ENCODE measurements at regions not wholly inside any gene's neighbourhood (a gene's known extent, or its start where the extent isn't known, plus 50 kb on each side); places are given as distances from the start of the nearest gene placed in this dataset.
"Not testable (repeated sequence)": the region's sequence is repeated elsewhere in the genome, so short reads cannot be mapped to it uniquely, and the experiment has no call there.

DNA sequence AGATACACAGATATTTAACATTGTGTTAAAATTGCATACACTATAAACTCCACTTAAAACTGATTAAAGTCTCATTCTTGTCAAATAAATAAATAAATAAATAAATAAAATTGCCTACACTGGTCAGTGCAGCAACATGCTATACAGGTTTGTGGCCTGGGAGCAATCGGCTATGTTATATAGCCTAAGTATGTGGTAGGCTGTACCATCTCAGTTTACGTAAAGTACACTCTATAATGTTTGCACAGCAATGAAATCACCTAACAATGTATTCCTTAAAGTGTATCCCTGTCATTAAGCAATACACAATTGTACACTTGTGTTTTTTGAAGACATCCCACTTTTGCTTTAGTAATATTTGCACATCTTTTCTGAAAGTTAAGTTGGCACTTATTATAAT, 337.7 kb upstream of the SETBP1 start:
- TF ChIP-seq, protein P1, sequence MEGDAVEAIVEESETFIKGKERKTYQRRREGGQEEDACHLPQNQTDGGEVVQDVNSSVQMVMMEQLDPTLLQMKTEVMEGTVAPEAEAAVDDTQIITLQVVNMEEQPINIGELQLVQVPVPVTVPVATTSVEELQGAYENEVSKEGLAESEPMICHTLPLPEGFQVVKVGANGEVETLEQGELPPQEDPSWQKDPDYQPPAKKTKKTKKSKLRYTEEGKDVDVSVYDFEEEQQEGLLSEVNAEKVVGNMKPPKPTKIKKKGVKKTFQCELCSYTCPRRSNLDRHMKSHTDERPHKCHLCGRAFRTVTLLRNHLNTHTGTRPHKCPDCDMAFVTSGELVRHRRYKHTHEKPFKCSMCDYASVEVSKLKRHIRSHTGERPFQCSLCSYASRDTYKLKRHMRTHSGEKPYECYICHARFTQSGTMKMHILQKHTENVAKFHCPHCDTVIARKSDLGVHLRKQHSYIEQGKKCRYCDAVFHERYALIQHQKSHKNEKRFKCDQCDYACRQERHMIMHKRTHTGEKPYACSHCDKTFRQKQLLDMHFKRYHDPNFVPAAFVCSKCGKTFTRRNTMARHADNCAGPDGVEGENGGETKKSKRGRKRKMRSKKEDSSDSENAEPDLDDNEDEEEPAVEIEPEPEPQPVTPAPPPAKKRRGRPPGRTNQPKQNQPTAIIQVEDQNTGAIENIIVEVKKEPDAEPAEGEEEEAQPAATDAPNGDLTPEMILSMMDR (IDR thresholded peaks at IDR 0.05) = no peak
- DNase-seq (ENCODE audit: low spot score) = no peak
- no peaks in the 10 kb centered on the region for H3K27me3 ChIP-seq
- H3K9me3 ChIP-seq = peaks cover 0 to 13% of the 10 kb centered on the region in 2 donors
- no peak overlapping the region for H3K4me3 ChIP-seq
- H3K27ac ChIP-seq = no peak overlapping the region
- H3K4me1 ChIP-seq = no peaks in the 10 kb centered on the region
- H3K36me3 ChIP-seq = no peaks in the 10 kb centered on the region

DNA sequence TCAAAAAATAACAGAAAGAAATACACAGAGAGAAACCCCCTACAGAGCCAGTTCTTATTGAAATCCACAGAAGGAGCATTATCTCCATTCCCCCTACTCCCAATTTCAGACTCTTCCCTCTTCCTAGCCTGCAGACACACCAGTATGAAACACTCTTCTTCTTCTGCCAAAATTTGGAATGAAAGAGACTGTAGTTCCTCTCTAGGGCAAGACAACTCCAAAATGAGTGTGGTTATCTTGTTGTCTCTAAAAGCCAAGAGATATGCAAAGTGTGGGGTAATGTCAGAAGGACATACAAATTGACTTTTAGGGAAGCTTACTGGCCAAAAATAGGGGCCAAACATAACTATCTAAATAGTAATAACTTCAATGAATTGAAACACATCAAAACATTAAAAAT, 337.1 kb upstream of the SETBP1 start:
- H3K27ac ChIP-seq = no peak overlapping the region
- H3K4me3 ChIP-seq = no peak overlapping the region
- DNase-seq (ENCODE audit: low spot score) = no peak
- TF ChIP-seq, protein P1 (IDR thresholded peaks at IDR 0.05) = no peak
- H3K36me3 ChIP-seq = no peaks in the 10 kb centered on the region
- H3K4me1 ChIP-seq = no peaks in the 10 kb centered on the region
- H3K9me3 ChIP-seq = peaks cover 0 to 6% of the 10 kb centered on the region in 2 donors
- no peaks in the 10 kb centered on the region for H3K27me3 ChIP-seq

DNA sequence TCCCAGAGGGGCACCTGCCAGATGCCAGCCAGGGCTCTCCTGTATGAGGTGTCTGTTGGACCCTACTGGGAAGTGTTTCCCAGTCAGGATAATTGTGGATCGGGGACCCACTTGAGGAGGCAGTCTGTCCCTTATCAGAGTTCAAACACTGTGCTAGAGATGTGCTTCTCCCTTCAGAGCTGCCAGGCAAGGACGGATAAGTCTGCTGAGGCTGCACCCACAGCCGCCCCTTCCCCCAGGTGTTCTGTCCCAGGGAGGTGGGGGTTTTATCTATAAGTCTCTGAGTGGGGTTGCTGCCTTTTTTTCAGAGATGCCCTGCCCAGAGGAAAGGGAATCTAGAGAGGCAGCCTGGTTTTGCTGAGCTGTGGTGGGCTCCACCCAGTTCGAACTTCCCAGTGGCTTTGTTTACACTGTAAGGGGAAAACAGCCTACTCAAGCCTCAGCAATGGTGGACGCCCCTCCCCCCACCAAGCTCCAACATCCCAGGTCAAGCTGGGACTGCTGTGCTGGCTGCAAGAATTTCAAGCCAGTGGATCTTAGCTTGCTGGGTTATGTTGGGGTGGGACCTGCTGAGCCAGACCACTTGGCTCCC, 324.0 kb upstream of the SETBP1 start:
- no peaks in the 10 kb centered on the region for H3K36me3 ChIP-seq
- peaks cover 0 to 4% of the 10 kb centered on the region in 2 donors for H3K9me3 ChIP-seq
- no peak overlapping the region for H3K27ac ChIP-seq
- H3K4me3 ChIP-seq = no peak overlapping the region
- no peaks in the 10 kb centered on the region for H3K27me3 ChIP-seq
- TF ChIP-seq, protein P1 (IDR thresholded peaks at IDR 0.05) = no peak
- DNase-seq (ENCODE audit: low spot score) = no peak
- H3K4me1 ChIP-seq = no peaks in the 10 kb centered on the region

DNA sequence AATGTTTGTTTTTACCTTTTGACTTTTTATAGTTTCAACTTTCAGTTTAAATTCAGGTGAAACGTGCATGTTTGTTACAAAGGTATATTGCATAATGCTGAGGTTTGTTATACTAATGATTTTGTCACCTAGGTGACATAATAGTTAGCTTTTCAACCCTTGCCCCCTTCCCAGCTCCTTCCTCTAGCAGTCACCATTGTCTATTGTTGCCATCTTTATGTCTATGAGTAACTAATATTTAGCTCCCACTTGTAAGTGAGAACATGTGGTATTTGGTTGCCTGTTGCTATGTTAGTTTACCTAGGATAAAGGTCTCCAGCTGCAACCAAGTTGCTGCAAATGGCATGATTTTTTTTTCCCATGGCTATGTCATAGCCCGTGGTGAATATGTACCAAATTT, 322.3 kb upstream of the SETBP1 start:
- DNase-seq (ENCODE audit: low spot score) = no peak
- TF ChIP-seq, protein P1 (IDR thresholded peaks at IDR 0.05) = no peak
- Histone ChIP-seq H3K27ac (no peak overlapping the region), H3K4me1 (no peaks in the 10 kb centered on the region), H3K36me3 (no peaks in the 10 kb centered on the region), H3K27me3 (no peaks in the 10 kb centered on the region), H3K9me3 (peaks cover 0 to 4% of the 10 kb centered on the region in 2 donors), H3K4me3 (no peak overlapping the region)

DNA sequence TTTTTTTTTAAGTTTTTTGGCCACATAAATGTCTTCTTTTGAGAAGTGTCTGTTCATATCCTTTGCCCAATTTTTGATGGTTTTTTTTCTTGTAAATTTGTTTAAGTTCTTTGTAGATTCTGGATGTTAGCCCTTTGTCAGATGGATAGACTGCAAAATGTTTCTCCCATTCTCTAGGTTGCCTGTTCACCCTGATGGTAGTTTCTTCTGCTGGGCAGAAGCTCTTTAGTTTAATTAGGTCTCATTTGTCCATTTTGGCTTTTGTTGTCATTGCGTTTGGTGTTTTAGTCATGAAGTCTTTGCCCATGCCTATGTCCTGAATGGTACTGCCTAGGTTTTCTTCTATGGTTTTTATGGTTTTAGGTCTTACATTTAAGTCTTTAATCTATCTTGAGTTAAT, 320.9 kb upstream of the SETBP1 start:
- H3K4me1 ChIP-seq; H3K27ac ChIP-seq; H3K4me3 ChIP-seq; H3K9me3 ChIP-seq; DNase-seq (ENCODE audit: low spot score); H3K36me3 ChIP-seq; H3K27me3 ChIP-seq: not testable (repeated sequence)

DNA sequence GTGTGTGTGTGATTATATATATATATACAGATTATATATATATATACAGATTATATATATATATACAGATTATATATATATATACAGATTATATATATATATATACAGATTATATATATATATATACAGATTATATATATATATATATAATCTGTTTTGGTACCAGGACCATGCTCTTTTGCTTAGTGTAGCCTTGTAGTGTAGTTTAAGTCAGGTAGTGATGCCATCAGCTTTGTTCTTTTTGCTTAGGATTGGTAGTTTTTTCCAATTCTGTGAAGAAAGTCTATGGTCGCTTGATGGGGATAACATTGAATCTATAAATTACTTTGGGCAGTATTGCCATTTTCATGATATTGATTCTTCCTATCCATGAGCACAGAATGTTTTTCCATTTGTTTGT, 318.5 kb upstream of the SETBP1 start:
- not testable (repeated sequence) for DNase-seq (ENCODE audit: low spot score); H3K27me3 ChIP-seq; H3K4me1 ChIP-seq; H3K36me3 ChIP-seq; H3K9me3 ChIP-seq; H3K4me3 ChIP-seq; H3K27ac ChIP-seq

DNA sequence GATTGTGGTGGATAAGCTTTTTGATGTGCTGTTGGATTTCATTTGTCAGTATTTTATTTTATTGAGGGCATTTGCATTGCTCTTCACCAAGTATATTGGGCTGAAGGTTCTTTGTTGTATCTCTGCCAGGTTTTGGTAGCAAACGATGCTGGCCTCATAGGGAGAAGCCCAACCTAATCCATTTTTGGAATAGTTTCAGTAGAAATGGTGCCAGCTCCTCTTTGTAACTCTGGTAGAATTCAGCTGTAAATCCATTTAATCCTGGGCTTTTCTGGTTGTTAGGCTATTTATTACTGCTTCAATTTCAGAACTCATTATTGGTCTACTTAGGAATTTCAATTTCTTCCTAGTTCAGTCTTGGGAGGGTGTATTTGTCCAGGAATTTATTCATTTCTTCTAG, 309.8 kb upstream of the SETBP1 start:
- Histone ChIP-seq H3K4me3 (no peak overlapping the region), H3K4me1 (no peaks in the 10 kb centered on the region), H3K36me3 (no peaks in the 10 kb centered on the region), H3K9me3 (peaks cover 0 to 26% of the 10 kb centered on the region in 2 donors), H3K27me3 (no peaks in the 10 kb centered on the region), H3K27ac (no peak overlapping the region)
- TF ChIP-seq, protein P1 (IDR thresholded peaks at IDR 0.05) = no peak
- no peak for DNase-seq (ENCODE audit: low spot score)

Measured in right atrium auricular region (tissue), 2 donors.